GM18870 (cell line): ENCODE measurements at regions not wholly inside any gene's neighbourhood (a gene's known extent, or its start where the extent isn't known, plus 50 kb on each side); places are given as distances from the start of the nearest gene placed in this dataset.
"Not testable (repeated sequence)": the region's sequence is repeated elsewhere in the genome, so short reads cannot be mapped to it uniquely, and the experiment has no call there.

ENCODE experiments used
- ATAC-seq: cut with Tn5 transposase; IDR thresholded peaks from one replicate; pipeline ENCODE4 v1.9.1; 2021; ENCODE audit warnings: moderate library complexity; ENCODE audit not compliant: unreplicated experiment

DNA sequence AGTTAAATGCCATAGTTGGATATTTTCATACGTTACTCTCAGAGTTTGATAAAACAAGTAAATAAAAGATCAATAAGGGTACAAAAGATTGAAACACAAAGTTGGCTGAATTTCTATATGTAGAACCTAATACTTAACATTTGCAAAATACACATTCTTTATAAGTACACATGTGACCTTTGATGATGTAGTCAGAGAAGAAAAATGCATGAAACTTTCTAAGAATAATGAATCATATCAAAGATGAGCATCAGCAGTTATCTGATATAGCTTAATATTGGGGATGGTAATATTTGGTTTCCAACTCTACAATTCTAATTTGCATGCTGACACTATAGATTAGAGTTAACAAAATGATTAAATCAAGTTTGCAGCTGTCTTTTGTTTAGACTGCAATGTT is 188.0 kb upstream of the TGFBR2 start:
- no peak for ATAC-seq

DNA sequence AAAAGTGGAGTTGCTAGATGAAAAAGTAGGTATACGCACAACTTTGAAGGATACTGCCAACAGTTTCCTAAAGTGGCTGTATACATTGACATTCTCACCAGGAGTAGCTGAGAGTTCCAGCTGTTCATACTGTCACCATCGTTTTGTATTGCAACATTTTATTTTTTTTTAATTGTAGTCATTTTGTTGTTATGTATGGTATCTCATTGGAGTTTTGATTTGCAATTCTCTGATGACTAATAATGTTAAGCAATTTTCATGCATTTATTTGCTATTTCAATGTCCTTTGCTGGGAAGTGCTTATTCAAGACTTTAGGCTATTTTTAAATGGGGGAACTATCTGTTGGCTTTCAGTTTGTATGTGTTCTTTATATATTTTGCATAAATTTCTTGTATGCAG is 185.1 kb upstream of the TGFBR2 start:
- ATAC-seq: no peak

DNA sequence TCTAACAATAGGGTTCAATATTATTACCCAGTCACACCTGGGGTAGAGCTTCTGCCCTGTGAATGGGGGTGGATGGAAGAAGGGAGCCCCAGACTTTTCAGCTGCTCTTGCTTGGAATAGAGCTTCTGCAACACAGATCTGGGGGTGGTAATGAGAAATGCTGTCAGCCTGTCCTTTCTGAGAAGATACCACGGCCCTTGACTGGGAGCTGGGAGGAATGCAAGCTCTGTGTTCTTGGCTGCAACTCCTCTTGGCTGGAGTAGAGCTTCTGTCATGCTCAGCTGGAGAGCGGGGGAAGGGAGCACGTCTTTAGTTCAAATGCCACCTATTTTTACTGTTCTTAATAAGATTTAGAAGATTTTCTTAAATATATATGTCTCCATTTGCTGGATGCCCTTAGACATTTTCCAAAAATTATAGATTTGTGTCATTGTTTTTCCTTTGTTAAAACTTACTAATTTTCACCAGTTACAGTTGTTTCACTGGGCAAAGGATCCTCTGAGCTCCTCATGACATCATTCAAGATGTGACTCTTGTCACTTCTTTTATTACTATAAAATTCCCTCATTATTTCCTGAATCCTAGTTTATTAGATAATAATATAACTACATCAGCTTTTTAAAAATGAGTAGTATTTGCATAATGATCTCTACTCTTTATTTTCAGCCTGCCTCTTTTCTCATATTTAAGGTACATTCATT is 180.0 kb upstream of the TGFBR2 start:
- no peak for ATAC-seq

DNA sequence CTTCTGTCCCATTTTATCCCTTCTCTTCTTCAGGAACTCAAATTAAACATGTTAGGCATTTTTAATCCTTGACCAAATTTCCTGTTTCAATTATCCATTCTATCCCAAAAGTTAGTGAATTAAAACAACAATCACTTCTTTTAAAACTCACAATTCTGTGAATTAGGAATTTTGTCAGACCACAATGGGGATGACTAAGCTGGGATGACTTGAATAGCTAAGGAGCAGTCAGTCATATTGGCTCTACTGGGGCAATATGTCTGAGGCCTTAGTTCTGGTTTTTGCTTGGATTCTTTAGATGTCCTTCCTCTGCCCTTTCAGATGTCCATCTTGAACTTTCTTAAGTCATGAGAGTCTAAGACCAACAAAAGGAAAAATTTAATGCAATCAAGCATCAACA is 178.2 kb upstream of the TGFBR2 start:
- no peak for ATAC-seq

DNA sequence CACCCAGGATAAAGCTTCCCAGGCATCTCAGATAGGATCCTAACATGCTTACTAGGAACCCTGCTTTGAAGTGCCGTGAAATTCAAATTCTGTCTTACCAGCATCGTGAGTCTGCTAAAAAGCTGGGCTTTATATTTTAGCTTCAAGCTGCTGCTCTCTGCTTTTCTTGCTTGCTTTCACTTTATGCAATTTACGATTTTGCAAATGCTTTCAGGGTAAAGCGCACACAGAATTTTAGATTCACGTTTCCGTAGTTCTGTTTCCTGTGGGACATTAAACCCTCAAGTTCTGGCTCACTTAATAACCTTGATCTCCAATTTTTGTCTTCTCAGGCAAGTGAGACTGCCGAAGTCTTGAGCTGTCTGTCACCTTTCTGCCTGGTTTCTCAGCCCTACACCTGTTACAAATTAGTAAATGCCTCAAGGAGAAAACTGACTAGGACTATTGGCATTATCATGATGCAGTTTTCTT is 170.5 kb upstream of the TGFBR2 start:
- ATAC-seq: no peak

DNA sequence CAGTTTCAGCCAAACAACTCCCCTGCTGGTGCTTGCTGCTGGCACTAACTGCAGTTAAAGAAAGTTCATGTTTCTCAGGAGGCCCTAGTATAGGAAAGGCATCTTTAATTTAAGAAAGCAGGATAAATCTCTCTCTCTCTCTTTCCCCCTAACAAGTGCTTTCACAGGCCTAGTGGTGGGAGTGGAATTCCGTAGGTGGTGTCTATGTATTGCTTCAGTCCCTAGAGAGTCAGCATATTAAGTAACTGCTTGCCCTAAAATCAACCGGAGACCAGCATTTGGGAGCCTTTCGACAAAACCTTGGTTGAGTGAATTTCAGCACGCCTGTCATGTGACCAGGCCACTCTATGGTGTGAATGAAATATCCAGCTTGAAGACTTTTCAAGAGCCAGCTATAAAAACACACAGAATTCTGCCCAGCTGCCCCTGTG is 169.2 kb upstream of the TGFBR2 start:
- ATAC-seq: no peak

DNA sequence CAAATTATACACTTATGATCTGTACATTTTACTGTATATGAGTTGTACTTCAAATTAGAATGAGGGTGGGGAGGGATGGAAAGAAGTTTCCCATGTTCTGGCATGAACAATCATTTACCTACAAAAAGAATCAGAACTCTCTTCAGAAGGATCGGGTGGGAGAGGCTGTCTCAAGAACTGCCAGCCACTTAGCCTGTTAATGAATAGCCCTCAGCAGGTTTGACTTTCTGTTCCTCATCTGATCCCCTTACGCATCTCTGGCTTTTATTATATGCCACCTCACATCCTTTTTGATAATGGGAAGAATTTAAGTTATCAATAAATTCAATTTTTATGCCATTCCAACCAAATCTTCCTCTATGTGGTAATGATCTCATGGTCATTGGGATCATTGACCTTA is 168.3 kb upstream of the TGFBR2 start:
- no peak for ATAC-seq

DNA sequence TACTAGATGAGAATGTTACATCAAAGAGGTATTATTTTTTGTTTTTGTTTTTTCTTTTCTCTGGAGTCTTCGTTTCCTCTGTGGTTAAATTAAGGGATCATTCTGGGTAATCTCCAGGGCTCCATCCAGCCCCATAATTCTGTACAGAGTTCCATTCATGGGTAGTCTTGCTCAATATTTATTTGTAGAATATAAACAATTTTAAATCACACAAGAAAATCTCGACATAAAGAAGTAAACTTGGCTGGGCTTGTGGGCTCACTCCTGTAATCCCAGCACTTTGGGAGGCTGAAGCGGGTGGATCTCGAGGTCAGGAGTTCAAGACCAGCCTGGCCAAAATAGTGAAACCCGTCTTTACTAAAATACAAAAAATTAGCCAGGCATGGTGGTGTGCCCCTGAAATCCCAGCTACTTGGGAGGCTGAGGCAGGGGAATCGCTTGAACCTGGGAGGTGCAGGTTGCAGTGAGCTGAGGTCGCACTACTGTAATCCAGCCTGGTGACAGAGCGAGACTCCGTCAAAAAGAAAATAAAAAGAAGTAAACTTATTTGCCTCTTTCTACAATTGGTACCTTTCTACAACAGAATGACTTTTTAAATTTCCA is 166.8 kb upstream of the TGFBR2 start:
- ATAC-seq: no peak

DNA sequence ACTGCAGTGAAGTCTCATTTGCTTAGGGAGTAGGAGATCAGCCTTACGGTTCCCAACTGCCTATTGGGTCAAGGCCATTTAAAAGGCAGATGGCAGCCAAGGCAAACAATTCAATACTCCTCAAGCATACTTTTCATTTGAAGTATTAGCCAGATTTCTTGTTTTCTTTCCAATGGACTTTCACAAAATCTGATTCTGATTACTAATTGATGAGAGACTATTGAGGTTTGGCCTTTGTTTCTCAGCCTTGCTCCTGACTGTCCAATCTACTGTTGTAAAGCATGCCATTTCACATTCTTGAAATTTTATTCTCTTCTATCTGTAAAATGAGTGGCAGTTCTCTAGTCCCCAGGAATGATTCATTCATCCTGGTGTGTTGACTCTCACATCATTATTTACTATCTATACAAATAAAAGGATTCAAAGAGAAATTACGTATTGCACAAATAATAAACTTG is 166.2 kb upstream of the TGFBR2 start:
- ATAC-seq: no peak

DNA sequence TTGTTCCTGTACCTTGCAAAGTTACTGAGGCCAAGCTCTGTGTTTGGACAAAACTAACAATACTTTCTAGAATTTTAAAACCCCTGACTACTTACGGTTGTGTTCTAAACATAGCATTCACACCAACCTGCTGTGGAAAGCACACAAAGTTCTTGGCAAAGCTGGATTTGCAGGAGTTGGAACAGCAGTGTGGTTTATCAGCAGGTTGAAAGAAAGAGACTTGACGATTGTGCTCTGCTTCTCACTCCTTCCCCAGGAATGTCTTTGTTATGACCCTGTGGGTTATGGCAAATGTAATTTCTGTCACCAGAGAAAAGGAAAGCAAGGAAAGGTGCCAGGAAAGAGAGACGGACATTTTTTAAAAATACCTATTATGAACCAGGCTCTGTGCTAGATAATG is 165.5 kb upstream of the TGFBR2 start:
- no peak for ATAC-seq

DNA sequence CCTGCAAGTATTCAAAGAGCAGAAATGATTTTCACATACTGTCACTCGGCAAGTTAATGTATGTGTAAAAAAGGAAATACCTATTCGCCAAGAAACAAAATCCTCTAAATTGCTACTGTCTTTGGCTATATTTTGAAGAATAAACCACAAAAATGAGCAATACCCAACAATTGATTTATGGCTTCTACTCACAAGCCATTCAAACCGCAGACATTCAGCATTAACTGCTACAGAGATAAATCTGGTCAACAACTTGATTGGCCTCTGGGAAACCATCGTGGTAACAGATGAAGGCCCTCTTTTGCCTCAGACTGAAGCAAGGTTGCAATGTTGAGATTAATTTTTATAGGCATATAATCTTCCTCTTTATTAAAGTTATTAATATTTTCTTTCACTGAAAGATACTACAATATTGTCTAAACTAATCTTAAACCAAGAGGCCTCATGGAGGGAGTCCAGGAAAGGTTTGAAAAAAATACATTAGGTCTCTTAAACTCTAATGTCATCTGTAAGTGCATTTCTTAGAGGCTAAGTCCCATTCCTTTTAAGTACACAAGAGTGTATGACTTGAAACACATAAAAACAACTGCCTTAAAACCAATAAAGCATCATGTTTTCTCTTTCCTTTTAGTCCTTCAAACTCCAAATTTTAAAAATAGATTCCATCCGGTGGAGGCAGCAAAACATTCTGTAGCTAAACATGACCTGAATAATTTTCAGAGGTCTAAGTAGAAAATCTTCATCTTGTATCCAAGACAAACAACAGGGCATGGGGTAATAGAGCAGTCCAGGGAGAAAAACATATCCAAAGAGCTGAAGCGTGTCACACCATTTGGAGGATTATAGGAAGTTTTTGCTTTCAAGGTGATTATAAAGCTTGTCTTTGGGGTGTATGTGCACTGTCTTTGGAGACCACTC is 162.4 kb upstream of the TGFBR2 start:
- no peak for ATAC-seq

DNA sequence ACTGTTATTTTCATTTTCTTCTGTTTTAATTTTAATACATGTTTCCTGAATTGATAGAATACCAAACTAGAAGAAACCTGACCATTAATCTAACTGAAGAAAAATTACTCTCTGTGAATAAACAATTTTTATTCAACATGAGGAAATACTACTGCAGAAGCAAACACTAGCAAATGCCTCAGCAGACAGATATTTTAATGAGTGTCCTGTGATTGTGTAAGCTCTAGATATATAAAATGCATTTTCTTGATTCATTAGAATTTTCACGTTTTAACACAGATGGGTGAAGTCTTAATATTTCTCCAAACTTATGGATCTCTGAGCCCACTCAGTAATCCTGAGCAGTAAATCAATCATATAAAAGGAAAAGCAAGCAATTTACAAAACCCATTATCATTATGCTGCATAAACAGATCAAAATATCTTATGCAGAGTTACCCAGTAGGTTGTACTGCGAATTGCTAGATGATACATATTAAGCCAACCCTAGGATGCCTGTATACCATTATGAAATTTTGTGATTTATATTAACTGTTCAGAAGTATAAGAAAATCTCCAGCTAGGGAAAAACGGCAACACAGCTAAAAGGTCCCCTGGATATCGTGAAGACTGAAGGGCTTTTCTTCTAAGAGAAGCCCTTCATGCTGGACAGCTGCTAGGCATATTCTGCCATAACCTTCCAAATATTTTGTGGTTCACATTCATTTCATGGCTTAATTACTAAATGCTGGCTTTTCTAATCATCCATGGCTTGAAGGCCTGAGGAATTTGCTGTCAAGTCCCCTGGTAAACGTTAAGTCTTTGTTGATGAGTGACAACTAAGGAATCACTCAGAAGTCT is 157.7 kb upstream of the TGFBR2 start:
- no peak for ATAC-seq

DNA sequence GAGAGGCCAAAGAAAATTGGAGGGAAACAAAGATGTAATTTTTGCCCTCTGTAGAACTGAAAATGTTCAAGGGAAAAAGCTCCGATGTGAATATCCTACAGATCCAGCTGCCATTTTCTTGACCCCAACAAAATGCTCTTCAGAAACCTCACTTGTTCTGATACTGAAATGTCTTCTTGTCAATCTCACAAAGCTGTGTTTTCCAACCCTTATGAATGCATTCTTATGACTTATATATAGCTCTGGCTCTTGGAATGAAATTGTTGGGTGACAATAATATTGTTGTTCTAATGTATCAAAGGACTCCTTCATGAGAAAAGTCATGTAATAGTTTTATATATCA is 157.1 kb upstream of the TGFBR2 start:
- ATAC-seq: no peak

DNA sequence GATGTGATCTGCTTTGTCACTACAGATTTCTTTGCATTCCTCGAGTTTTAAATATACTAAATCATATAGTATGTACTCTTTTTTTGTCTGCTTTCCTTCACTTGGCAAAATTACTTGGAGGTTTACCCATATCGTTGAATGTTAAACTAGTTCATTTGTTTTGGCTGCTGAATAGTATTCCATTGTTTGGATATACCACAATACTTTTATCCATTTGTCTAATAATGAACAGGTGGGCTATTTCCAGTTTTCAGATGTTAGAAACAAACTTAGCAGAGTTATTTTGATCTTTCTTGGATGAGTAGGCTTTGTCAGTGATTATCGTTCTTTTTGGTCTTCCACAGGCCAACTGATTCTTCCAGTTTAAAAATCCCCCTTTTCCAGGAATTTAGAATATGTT is 154.0 kb upstream of the TGFBR2 start:
- ATAC-seq: no peak

DNA sequence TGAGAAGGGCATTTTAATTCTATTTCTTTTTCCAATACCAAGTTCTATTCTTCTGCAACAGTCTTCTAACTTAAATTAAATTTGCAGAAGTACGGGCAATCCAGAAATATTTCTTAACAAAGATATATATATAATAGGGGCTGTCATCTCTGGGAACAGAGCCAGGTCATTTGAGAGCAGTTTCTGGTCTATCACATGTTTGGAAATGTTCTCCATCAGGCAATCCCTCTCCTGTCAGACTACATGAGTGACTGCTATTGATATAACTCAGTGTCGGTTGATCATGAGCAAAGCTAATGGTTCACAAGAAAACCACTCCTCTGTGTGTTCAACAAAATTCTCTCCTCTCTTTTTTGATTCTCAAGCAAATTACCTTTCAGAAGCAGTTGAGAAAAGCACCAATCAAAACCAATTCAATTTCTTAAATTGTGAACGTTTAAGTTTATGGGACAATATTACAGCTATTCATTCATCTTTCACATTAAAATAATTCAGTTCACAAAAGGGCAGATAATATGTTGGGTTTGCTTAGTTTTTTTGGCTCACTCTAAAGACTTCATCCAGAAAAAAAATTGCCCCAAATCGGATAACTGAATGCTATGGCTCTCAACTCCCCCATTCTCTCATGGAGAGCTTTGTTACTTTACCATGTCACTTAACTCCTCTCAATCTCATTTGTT is 152.9 kb upstream of the TGFBR2 start:
- ATAC-seq: no peak

DNA sequence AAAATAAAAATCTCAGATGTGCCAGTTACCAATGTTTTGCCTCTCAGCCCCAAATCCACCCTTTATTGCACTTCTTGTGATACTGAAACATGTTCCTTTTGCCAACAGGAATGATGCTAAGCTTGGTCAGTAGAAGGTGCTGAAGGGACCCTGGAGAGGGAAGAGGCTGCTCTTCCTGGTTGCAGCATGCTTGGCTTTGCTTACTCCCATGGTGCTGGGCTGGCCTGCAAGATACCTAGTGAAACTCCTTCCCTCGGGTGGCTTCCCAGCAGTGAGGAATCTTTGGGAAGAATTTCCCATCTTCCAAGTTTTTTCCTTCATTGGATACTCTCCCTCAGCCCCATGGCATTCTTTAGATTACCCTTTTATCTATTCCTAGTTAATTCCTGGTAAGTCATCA is 151.8 kb upstream of the TGFBR2 start:
- no peak for ATAC-seq

DNA sequence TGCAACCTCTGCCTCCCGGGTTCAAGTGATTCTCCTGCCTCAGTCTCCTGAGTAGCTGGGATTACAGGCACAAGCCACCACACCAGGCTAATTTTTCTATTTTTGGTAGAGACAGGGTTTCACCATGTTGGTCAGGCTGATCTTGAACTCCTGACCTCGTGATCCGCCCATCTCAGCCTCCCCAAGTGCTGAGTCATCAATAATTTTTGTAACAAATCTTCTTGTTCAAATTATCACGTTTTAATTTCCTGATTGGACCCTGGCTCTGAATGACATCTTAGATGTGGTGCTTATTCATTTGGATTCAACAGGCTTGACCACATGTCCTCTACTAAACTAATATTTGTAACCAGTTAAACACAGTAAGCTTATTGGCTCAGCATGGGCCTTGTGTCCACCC is 151.3 kb upstream of the TGFBR2 start:
- ATAC-seq: not testable (repeated sequence)

DNA sequence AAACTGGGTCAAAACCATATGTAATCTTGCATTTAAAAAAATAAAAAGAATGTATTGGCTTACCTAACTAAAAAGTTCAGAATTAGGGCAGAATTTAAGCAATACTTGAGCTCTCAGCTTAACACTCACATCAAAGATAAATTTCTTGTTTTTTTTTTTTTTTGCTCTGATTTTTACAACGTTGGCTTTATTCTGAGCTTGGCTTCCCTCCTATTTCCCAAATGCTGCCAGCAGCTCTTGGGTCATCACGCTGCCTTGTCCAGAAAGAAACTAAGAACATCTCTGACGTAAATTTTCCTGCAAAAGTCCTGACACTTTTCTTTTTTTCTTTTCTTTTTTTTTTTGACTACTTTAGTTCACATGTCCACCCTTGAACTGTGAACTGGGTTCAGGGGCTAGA is 150.6 kb upstream of the TGFBR2 start:
- no peak for ATAC-seq

DNA sequence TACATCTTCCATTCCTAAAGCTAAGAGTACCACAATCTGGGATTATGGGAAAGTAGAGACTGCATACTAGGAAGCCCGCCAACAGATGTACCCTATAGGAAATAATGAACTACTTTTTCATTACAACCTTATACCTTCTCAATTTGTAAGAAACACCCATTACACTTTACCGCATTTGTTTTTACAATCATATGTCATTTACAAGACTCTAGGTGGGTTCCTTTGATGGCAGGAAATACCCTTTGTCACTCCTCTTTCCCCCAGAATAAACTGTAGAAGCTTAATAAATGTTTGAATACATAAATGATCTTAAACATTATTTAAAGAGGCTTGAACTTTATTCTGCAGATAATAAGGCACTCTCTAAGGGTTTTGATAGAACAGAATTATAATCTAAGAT is 150.1 kb upstream of the TGFBR2 start:
- ATAC-seq: no peak

DNA sequence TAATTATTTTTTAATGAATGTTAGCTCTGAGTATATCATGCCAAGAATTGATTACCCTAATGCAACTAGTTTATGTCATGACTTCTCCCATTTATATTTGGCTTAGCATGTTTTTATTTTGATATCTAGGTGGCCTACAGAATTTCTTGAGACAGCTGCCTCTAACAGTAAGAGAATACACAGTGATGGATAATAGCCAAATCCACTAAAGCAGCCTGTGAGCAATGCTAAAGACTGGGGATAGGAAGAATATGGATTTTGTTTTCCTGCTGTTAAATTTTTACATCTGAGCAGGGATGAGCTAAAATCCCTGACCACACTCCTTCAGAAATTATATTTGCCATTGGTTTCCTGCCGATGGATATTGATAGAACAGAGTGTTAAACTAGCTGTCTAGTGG is 149.3 kb upstream of the TGFBR2 start:
- ATAC-seq: no peak
